ENCODE measurements at regions not wholly inside any gene's neighbourhood (a gene's known extent, or its start where the extent isn't known, plus 50 kb on each side); places are given as distances from the start of the nearest gene placed in this dataset.

GRCh38 chr1:34360574-34360973, 183.9 kb downstream of the C1orf94 start:
- Histone ChIP-seq H3K9me3 (ENCODE audit: control insufficient read depth, insufficient read depth, low read depth, low read length) (no peaks in the 10 kb centered on the region), H2AFZ (ENCODE audit: low read length) (no peak overlapping the region), H3K9ac (ENCODE audit: insufficient read depth, low read length) (no peak overlapping the region), H4K20me1 (ENCODE audit: control insufficient read depth, extremely low read depth, insufficient read depth, low read length) (no peaks in the 10 kb centered on the region), H3K27ac (ENCODE audit: insufficient read depth, low read length) (no peak overlapping the region), H3K36me3 (ENCODE audit: control insufficient read depth, insufficient read depth, low read length) (no peaks in the 10 kb centered on the region), H3K79me2 (ENCODE audit: control insufficient read depth, insufficient read depth, low read length) (no peaks in the 10 kb centered on the region), H3K4me2 (ENCODE audit: extremely low read depth, insufficient read depth, low read length) (no peak overlapping the region), H3K4me3 (replicated peaks in 1 of 4; ENCODE audit: control extremely low read depth in 1 of 4, insufficient read depth in 1 of 4, low read depth in 3 of 4, low read length in 4 of 4) (no peak overlapping the region), H3K27me3 (ENCODE audit: control insufficient read depth, insufficient read depth, low read length) (peaks cover 4% of the 10 kb centered on the region), H3K4me1 (ENCODE audit: control insufficient read depth, extremely low read depth, insufficient read depth, low read length) (no peaks in the 10 kb centered on the region)
- TF ChIP-seq CTCF (conservative IDR thresholded peaks at IDR 0.05 in 1 of 2, IDR thresholded peaks at IDR 0.05 in 1 of 2; ENCODE audit: low read depth in 1 of 2, low read length in 2 of 2) = no peak
- TF ChIP-seq EZH2 (IDR thresholded peaks at IDR 0.05; ENCODE audit: low read length, missing control alignments) = no peak
- DNase-seq (ENCODE audit: low read depth in 2 of 2) = peak in 1 of 2 donors; percentile 14

GRCh38 chr1:34361121-34361520, 184.4 kb downstream of the C1orf94 start:
- Histone ChIP-seq H3K4me1 (ENCODE audit: control insufficient read depth, extremely low read depth, insufficient read depth, low read length) (no peaks in the 10 kb centered on the region), H3K36me3 (ENCODE audit: control insufficient read depth, insufficient read depth, low read length) (no peaks in the 10 kb centered on the region), H3K9me3 (ENCODE audit: control insufficient read depth, insufficient read depth, low read depth, low read length) (no peaks in the 10 kb centered on the region), H3K4me3 (replicated peaks in 1 of 4; ENCODE audit: control extremely low read depth in 1 of 4, insufficient read depth in 1 of 4, low read depth in 3 of 4, low read length in 4 of 4) (no peak overlapping the region), H3K9ac (ENCODE audit: insufficient read depth, low read length) (no peak overlapping the region), H3K4me2 (ENCODE audit: extremely low read depth, insufficient read depth, low read length) (no peak overlapping the region), H3K27ac (ENCODE audit: insufficient read depth, low read length) (no peak overlapping the region), H3K79me2 (ENCODE audit: control insufficient read depth, insufficient read depth, low read length) (no peaks in the 10 kb centered on the region), H3K27me3 (ENCODE audit: control insufficient read depth, insufficient read depth, low read length) (peaks cover 4% of the 10 kb centered on the region), H2AFZ (ENCODE audit: low read length) (no peak overlapping the region), H4K20me1 (ENCODE audit: control insufficient read depth, extremely low read depth, insufficient read depth, low read length) (no peaks in the 10 kb centered on the region)
- TF ChIP-seq EZH2 (IDR thresholded peaks at IDR 0.05; ENCODE audit: low read length, missing control alignments) (no peak), CTCF (conservative IDR thresholded peaks at IDR 0.05 in 1 of 2, IDR thresholded peaks at IDR 0.05 in 1 of 2; ENCODE audit: low read depth in 1 of 2, low read length in 2 of 2) (no peak)
- DNase-seq (ENCODE audit: low read depth in 2 of 2) = no peak

- no peak overlapping the region for H3K27ac ChIP-seq (ENCODE audit: insufficient read depth, low read length)
- H4K20me1 ChIP-seq (ENCODE audit: control insufficient read depth, extremely low read depth, insufficient read depth, low read length) = no peaks in the 10 kb centered on the region
- H3K36me3 ChIP-seq (ENCODE audit: control insufficient read depth, insufficient read depth, low read length) = no peaks in the 10 kb centered on the region
- no peak for DNase-seq (ENCODE audit: low read depth in 2 of 2)
- H3K9me3 ChIP-seq (ENCODE audit: control insufficient read depth, insufficient read depth, low read depth, low read length) = no peaks in the 10 kb centered on the region
- no peak overlapping the region for H3K9ac ChIP-seq (ENCODE audit: insufficient read depth, low read length)
- H3K4me2 ChIP-seq (ENCODE audit: extremely low read depth, insufficient read depth, low read length) = no peak overlapping the region
- no peaks in the 10 kb centered on the region for H3K4me1 ChIP-seq (ENCODE audit: control insufficient read depth, extremely low read depth, insufficient read depth, low read length)
- no peak for TF ChIP-seq EZH2 (IDR thresholded peaks at IDR 0.05; ENCODE audit: low read length, missing control alignments)
- TF ChIP-seq CTCF (conservative IDR thresholded peaks at IDR 0.05 in 1 of 2, IDR thresholded peaks at IDR 0.05 in 1 of 2; ENCODE audit: low read depth in 1 of 2, low read length in 2 of 2) = no peak
- no peak overlapping the region for H3K4me3 ChIP-seq (replicated peaks in 1 of 4; ENCODE audit: control extremely low read depth in 1 of 4, insufficient read depth in 1 of 4, low read depth in 3 of 4, low read length in 4 of 4)
- H2AFZ ChIP-seq (ENCODE audit: low read length) = no peak overlapping the region
- no peaks in the 10 kb centered on the region for H3K79me2 ChIP-seq (ENCODE audit: control insufficient read depth, insufficient read depth, low read length)
- H3K27me3 ChIP-seq (ENCODE audit: control insufficient read depth, insufficient read depth, low read length) = no peaks in the 10 kb centered on the region
These were observed 185.2 kb downstream of the C1orf94 start for GRCh38 chr1:34361781-34362357.
